HG03558 (cell line): ENCODE measurements at regions not wholly inside any gene's neighbourhood (a gene's known extent, or its start where the extent isn't known, plus 50 kb on each side); places are given as distances from the start of the nearest gene placed in this dataset.

Experiments used
- ATAC-seq: cut with Tn5 transposase; IDR thresholded peaks from one replicate; pipeline ENCODE4 v1.9.1; 2021; ENCODE audit warnings: moderate number of reproducible peaks; ENCODE audit not compliant: unreplicated experiment; ENCODE audit errors: extremely low read depth

DNA sequence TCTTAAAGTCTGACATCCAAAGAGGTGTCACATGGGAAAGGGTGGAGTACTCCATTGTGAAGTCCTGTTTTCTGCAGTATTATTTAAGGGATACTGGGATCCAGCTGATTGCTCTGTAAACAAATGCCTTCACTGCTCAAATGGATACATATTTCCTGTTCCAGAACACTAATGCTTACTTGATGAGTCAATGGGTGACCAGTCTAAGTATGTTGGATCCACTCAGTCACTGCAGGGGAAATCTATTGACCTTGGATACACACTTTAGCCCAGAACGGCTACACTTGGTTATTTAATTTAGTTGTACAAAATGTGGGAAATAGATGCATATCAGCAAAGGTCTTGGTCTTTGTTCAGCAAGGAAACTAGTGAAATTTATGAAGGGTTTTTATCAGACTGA, 261.4 kb downstream of the MAP2K4 start:
- no peak for ATAC-seq

DNA sequence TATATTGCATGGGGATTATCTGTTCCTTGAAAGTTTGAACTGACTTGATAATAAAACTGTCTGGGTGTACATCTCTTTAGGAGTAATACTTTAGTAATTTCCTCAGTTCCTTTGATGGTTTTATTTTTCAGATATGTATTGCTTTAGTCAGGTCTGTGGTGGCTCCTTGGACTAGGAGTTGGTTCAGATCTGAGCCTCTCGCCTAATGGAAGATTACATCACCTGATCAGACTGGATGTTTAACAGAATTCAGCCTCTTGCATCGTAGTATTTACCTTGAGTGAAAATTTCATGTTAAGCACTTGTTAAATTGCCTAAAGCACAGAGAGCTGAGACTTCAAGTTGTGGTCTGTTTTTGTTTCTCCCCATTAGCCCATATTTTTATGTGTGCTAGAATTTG, 267.3 kb downstream of the MAP2K4 start:
- ATAC-seq: no peak

DNA sequence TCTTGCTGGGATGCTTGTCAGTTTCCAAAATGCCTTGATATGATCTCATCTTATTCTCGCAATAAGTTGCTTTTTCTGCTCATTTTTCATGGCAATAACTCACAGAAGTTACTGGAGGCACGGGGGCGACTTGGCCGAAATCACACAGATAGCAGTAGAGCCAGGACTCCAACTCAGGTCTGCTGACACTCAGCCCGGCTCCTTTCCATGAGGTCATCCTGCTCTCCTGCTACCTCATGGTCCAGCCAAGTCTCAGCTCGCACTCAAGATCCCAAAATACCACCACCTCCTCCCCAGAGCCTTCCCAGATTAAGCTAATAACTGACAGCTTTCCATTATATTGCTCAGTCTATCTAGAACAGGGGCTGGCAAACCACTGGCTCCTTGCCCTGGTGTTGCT, 269.5 kb downstream of the MAP2K4 start:
- ATAC-seq: no peak

DNA sequence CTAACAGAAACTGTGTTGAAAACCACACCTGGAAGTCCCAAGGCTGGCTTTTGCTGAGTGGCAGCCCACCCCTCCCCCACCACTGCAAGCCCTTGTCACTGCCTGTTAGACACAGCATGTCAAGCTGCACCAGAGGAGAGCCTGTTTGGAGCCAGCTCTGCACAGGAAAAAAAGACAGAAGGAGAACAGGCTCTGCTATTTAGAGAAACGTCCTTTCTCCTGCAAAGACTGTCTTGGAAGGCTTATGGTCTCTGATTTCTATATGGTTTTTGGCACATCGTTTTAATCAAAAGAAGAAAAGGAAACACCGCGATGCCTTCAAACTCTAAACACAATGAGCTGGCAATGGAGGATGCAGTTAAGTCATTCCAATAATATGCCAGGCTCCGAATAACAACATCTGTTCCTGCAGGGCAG, 275.5 kb downstream of the MAP2K4 start:
- no peak for ATAC-seq

DNA sequence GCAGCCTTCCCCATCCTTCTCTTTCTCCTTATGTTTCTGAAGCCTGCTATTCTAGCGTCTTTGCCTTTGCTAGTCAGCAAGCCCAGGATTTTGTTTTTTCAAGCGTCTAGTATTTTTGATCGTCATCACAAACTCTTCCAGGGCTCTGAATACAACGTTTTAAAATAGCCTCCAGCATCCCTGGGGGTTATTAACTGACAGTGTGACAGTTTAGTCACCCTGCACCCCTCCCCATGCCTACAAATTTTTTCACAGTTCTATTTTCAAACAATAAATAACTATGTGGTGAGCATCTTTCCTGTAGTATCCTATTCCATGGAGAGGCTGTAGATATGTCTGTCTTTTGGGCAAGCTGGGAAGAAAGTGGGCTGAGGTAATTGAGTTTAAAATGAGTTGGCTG, 280.9 kb downstream of the MAP2K4 start:
- no peak for ATAC-seq

DNA sequence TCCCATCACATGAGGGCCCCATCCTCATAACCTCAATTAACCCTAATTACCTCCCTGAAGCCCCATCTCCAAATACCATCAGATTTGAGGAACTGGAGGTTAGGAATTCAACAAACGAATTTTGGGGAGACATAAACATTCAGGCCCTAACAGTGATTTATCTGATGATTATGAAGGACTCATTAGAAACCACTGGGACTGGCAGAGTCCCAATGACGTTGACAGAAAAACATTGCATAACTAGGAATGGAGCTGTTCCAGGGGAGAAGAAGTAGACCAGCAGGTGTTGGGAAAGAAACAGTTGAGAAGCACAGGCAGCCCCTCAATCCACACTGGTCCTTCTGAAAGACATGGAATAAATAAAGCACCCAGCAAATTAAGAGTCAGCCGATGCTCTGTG, 282.0 kb downstream of the MAP2K4 start:
- no peak for ATAC-seq

DNA sequence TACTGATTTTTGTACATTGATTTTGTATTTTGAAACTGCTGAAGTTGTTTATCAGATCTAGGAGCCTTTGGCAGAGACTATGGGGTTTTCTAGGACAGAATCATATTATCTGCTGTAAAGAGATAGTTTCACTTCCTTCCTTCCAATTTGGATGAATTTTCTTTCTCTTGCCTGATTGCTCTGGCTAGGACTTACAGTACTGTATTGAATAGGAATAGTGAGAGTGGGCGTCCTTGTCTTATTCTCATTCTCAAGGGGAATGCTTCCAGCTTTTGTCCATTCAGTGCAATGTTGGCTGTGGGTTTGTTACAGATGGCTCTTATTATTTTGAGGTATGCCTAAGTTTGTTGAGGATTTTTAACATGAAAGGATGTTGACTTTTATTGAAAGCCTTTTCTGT, 290.1 kb downstream of the MAP2K4 start:
- no peak for ATAC-seq

DNA sequence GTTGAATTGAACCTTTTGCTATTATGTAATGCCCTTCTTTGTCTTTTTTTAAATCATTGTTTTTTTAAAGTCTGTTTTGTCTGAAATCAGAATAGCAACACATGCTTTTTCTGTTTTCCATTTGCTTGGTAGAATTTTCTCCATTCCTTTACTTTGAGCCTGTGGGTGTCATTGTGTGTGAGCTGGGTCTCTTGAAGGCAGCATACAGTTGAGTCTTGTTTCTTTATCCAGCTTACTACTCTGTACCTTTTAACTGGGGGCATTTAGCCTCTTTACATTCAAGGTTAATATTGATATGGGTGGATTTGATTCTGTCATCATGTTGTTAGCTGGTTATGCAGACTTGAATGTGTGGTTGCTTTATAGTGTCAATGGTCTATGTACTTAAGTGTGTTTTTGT, 292.0 kb downstream of the MAP2K4 start:
- ATAC-seq: no peak

DNA sequence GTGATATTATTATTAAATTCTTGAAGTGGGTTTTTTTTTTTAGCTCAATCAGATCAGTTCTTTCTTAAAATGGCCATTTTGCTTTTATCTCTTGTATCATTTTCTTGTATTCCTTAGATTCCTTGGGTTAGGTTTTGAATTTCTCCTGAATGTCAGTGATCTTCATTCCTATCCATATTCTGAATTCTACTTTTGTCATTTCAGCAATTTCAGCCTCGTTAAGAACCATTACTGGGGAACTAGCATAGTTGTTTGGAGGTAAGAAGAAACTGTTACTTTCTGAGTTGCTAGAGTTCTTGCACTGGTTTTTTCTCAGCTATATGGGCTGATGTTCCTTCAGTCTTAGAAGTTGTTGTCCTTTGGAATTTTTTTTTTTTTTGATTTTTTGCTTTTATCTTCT, 293.1 kb downstream of the MAP2K4 start:
- no peak for ATAC-seq

DNA sequence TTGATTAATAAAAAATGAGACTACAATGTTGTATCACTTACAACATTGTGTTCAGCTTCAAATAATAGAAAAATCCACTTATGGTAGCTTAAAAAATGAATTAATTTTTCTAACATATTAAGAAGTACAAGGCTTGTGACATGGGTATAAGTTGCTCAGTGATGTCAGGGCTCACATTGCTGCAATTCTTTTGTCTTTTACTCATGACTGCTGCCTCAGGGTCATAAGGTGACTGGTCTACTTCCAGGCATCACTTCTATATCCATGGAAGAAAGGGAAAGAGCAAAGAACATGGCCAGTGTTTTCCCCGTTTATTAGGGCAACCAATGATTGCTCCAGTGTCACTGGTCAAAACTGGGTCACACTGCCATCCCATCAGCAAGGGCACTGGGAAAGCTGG, 295.3 kb downstream of the MAP2K4 start:
- ATAC-seq: no peak

DNA sequence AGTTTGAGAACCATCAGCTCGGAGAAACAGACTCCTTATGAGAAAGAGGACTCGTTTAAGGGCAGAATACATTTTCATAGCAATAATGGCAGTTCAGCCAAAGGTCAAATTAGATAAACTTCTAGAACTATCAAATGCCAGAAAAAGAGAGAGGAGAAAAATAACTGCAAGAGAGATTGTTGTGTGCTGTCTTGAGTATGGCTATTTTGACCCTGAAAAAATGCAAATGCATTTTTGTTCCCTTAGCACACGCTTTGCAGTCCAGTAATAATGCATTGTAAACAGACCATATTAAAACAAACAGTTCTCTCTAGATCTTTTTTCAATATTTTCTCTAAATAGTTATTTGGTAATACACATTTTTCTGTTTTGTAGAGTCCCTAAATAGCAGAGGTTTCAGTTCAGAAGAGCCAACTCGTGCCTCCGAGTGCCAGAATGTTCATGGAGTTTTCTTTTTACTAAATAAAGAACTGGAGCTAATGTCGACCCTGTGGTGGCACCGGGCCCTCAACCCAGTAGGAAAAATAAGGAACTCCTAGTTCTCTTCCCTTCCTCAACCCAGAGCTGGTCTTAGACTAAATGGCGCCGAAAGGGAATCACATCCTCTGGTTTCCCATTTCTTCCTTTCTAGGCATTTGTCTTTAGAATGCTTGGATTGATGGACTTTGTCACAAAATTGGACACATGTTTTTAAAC, 298.0 kb downstream of the MAP2K4 start:
- no peak for ATAC-seq

DNA sequence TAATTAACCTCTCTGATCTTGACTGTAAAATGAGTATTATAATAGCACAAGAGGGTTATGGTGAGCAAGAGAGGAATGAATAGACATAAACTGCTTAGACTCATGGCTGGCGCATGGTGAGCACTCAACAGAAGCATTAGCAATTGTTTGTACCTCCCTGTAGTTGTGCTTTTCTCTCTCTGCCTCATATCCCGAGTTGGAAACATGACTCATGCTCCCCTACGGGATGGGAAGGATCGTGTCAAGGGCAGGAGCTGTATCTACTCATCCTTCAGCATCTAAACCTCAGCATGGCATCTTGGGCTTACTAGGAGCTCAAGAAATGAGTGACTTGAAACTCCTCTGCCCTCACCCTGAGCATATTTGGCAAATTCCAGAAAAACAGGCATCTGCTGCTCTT, 299.6 kb downstream of the MAP2K4 start:
- ATAC-seq: no peak

DNA sequence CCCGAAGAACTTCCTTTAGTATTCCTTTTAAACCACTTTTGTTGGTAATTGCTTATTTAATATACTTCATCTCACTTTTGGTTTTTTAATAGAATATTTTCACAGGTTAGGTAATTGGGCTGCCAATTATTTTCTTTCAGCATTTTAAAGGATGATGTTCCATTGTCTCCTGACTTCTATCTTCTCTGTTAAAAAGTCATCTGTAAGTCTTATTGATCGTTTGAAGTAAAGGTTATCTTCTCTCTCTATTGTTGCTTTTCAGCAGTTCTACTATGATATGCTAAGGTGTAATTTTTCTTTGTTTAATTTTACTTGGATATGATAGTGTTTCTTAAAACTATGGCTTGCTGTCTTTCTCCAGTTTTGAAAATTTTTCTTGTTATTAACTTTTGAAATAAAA, 307.5 kb downstream of the MAP2K4 start:
- ATAC-seq: no peak

DNA sequence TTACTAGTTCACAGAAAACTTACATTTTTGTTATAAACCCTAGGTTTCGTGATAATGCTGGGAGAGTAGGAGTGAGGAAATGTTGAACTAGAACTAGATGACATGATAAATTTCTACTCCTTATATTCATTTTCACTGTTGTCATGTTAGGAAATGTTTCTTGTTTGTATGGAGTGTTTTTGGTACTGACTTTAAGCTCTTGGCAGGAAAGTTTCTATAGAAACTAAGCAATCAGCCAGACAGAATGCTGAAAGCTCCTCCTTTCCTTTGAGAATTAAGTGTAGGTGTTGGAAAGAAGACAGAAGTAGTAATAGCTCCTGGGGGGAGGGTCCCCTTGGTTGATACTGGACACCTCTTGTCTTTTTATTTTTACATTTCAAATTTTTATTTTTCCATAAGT, 309.8 kb downstream of the MAP2K4 start:
- no peak for ATAC-seq

DNA sequence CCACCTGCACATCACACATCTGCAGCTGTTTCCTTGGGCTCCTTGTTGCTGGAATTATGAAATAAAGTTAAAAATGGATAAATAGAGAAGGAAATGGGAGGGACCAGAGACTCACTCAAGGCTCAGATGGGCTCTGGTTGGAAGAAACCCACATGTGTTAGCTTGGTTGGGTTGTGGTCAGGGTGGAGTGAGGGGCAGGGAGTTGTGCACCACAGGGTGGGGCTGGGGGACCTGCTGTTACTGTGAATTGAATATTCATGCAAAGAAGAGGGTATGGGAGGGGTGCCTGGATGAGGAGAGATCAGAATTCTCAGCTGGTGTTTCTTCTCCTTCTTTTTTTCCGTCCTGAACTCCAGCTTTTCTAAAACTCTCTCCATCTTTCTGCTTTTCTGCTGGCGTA, 320.7 kb downstream of the MAP2K4 start:
- ATAC-seq: no peak

DNA sequence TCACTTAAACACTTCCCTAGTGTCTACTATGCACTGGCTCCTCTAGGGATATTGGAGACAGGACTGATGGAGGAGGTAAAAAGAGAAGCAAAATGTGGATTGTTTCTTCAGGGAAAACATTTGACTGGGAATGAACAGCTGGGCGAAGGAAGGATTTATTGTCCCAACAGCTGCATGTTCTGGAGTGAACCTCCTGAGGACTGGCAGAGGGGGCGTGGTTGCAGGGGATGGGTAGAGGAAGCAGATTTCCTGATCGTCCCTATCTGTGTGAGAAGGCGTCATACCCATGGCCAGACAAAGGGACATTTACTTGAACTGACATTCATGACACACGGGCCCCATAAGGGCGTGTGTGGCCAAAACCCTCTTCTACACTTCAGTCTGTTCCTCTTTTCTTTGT, 321.5 kb downstream of the MAP2K4 start:
- no peak for ATAC-seq

DNA sequence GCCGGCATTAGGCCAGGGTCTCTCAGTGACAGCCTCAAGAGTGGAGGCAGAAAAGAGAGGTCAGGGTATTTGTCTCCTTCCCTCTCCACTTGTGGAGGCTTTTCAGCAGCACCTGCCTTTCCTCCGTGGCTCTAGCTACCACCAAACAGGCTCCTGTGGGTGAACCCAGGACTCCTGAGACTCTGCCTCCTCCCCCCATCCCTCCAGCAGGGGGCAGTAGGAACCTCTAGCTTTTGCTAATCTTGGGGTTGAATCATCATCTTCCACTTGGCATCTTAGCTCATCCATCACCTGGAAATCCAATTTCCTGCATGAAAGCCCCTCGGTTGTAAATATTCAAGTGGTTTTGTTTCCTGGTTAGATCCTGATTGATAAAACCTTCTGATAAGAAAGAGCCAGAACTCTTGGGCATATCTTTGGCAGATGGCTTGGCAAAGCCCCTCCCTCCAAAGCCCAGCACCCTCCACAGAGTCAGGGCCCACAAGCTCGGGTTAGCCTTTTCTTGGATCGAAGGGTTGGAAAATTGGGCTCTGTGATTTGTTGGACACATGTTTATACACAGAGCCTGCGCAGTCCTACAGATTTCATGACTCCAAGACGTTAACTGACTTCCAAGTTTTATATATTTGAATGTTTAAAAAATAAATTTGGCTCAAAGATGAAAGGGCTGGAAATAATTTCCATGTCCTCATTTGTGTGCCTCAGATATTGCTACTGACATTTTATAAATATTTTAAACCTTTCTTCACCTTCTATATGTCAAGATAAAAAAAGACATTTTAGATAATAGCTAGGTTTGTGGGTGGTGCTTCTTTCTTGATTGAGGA, 322.1 kb downstream of the MAP2K4 start:
- ATAC-seq: no peak

DNA sequence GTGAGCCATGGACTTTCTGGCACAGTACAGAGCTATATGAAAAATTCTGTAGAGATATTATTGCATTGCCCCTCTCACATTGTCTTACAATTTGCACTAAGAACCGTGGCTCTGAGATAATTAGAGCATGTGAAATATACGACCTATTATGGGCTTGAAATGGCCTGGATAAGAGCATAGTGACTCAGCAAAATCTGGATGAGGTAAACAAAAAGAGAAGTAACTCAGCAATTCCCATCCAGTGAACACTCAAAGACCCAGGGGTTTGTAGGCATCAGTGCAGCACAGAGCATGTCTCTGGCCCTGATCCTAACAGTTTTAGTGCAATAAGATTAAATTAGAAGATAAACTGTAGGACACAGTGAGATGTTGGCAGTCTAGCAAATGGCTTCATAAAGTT, 317.2 kb upstream of the MYOCD start:
- ATAC-seq: no peak

DNA sequence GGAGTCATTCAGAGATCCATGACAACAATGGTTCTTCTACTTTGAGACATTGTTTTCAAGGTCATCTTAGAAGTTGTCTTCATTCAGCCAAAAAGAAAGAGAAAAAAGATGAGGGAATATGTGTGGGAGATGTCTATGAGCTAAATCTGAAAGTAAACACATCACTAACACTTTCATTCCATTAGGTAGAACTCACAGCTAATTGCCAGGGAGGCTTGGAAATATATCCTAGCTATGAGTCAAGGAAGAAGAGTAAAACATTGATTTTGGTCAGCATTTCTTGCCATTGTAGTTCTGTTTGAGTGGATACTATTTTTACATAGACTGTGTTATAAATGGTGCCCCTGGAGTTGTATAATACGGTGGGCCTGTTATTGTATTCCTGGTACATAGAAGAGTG, 316.4 kb upstream of the MYOCD start:
- ATAC-seq: no peak

DNA sequence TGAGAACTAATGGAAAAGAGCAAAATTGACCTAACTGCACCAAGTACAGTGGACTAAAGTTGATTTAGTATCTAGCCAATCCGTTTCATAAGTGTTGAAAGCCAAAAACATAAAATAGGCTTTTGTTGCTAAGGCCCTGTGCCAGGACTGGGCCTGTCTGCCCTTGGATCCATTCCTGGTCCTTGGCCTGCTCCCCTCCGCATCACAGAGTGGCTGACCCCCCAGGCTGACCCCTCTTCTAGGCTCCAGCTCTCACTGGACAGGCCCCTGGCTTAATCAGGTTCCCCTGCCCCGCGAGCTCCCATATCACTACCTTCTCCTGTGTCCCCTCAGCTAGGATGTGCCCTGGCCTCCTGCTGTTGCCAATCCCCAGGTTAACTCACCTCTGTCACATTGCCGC, 313.6 kb upstream of the MYOCD start:
- no peak for ATAC-seq

DNA sequence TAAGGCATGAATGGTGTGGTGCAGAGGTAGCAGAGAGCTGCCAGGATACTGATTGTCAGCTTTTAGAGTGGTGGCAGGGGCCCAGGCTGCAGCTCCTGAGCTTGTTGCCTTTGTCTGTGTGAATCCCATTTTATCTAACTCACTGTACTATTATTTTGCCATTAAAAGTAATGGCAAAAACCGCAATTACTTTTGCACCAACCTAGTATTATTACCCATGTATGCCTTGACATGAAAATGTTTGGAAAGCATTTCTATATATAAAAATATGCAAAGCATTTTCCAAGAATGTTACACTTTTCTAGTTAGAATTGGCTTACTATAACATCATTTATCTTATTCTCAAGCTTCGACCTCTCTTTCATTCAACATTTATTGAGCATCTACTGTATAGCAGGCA, 308.1 kb upstream of the MYOCD start:
- ATAC-seq: no peak

DNA sequence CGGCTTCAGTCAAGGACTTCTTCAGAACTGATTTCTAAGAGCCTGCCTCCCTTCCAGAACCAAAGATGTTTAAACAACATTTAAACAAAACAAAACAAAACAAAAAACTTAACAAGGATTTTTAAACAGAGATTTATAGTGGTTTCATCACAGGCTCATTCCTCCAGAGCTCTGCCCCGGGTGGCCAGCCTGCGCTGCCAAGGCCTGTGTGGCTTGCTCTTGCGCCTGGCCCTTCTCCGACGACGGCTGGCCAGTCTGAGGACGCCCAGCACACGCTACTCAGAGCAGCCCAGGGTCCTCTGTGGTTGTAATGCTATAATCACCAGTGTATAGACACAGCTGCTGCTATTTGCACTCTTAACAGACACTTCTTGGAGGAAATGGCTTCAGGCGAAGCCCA, 307.2 kb upstream of the MYOCD start:
- ATAC-seq: no peak
